Activated CD4-positive, alpha-beta memory T cell treated with anti-CD3 and anti-CD28 coated beads for 36 hours (primary cell): ENCODE measurements at regions not wholly inside any gene's neighbourhood (a gene's known extent, or its start where the extent isn't known, plus 50 kb on each side); places are given as distances from the start of the nearest gene placed in this dataset.

ENCODE experiments used
- CTCF ChIA-PET: fragments of 350-600 bp; sonication (Branson Sonifier 250); formaldehyde crosslinking; loops from one replicate; lab custom pipeline; 2021; ENCODE audit warnings: antibody characterized with exemption, inconsistent platforms; lab: Charles Lee
- POLR2A ChIA-PET: fragments of 350-600 bp; sonication (Branson Sonifier 250); formaldehyde crosslinking; loops from one replicate; lab custom pipeline; 2021; ENCODE audit warnings: antibody characterized with exemption; lab: Charles Lee
- DNase-seq: peaks from one replicate; pipeline ENCODE4 v3.0.0-alpha.2; 2020
- H3K27ac Mint-ChIP-seq: one replicate; pipeline ENCODE4 v1.8.0; 2021; ENCODE audit warnings: mixed read lengths
- H3K27me3 Mint-ChIP-seq: one replicate; pipeline ENCODE4 v1.8.0; 2021; ENCODE audit warnings: mixed read lengths
- H3K36me3 Mint-ChIP-seq: one replicate; pipeline ENCODE4 v1.8.0; 2021; ENCODE audit warnings: mixed read lengths
- H3K4me1 Mint-ChIP-seq: one replicate; pipeline ENCODE4 v1.8.0; 2021; ENCODE audit warnings: low read depth, mixed read lengths
- H3K4me3 Mint-ChIP-seq: one replicate; pipeline ENCODE4 v1.8.0; 2021; ENCODE audit warnings: mild to moderate bottlenecking, mixed read lengths
- H3K9me3 Mint-ChIP-seq: one replicate; pipeline ENCODE4 v1.8.0; 2021; ENCODE audit warnings: mixed read lengths
- intact Hi-C: fragments of 100-400 bp; cut with micrococcal nuclease; formaldehyde crosslinking; loops from one replicate; pipeline ENCODE4 v1.15.1; 2023

GRCh38 chr13:109904218-109904617, 117.8 kb upstream of the IRS2 start:
- Mint-ChIP-seq H3K4me1 (no peaks in the 10 kb centered on the region), H3K9me3 (no peaks in the 10 kb centered on the region), H3K36me3 (no peaks in the 10 kb centered on the region), H3K27ac (no peak overlapping the region), H3K27me3 (peaks cover 9% of the 10 kb centered on the region), H3K4me3 (no peak overlapping the region)
- intact Hi-C loops = no loop called here
- ChIA-PET CTCF (interaction anchor here (0.6 kb wide), 1 partner anchor 19 kb away, joined by 3 read pairs; no protein-coding TSS in a partner anchor), POLR2A (no interaction called here)
- no peak for DNase-seq

DNA sequence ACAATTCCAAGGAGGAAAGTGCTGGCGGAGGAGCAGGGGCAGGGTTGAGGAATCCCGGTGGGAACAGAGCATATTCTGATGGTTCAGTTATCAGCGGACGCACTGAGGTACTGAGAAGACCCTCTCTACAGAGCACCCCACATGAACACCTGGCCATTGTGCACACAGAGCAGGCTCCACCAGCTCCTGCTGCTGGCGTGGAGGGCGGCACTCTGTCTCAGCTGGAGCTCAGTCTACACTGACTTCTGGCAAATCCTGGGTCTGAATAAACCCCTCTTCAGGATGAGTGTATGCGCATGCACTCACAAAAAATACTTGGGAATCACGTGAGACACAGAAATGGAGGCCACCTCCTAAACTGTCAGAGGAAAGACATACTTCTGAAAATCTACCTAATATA, 114.4 kb upstream of the IRS2 start:
- CTCF ChIA-PET = no interaction called here

GRCh38 chr13:109900320-109900719, 113.9 kb upstream of the IRS2 start:
- POLR2A ChIA-PET = no interaction called here
- Mint-ChIP-seq H3K9me3 (no peaks in the 10 kb centered on the region), H3K4me1 (no peaks in the 10 kb centered on the region), H3K36me3 (no peaks in the 10 kb centered on the region), H3K4me3 (no peak overlapping the region), H3K27ac (no peak overlapping the region), H3K27me3 (peaks cover 6% of the 10 kb centered on the region)
- DNase-seq = no peak
- intact Hi-C loops = no loop called here
- CTCF ChIA-PET = no interaction called here

More for the DNA sequence above, 114.4 kb upstream of the IRS2 start:
- H3K27me3 Mint-ChIP-seq = peaks cover 6% of the 10 kb centered on the region
- POLR2A ChIA-PET = no interaction called here
- no peak for DNase-seq
- intact Hi-C loops = no loop called here
- H3K27ac Mint-ChIP-seq = no peak overlapping the region
- no peak overlapping the region for H3K4me3 Mint-ChIP-seq
- no peaks in the 10 kb centered on the region for H3K9me3 Mint-ChIP-seq
- no peaks in the 10 kb centered on the region for H3K4me1 Mint-ChIP-seq
- no peaks in the 10 kb centered on the region for H3K36me3 Mint-ChIP-seq

DNA sequence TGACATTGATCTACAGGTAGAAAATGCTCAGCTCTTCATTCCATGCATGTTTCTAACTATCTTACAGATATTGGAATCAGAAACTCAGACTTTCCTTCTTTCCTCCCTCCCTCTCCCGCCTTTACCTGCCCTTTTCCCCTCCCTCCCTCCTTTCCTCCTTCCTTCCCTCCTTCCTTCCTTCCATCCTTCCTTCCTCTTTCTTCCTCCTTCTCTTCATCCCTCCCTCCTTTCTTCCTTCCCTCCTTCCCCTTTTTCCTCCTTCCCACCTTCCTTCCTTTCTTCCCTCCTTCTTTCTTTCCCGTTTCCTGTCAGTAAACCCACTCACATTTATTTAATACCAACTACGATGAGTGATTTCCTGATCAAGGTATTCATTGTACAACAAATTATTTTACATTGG, 113.4 kb upstream of the IRS2 start:
- DNase-seq = no peak
- Mint-ChIP-seq H3K4me1 (no peaks in the 10 kb centered on the region), H3K27me3 (peaks cover 4% of the 10 kb centered on the region), H3K4me3 (no peak overlapping the region), H3K9me3 (no peaks in the 10 kb centered on the region), H3K36me3 (no peaks in the 10 kb centered on the region), H3K27ac (no peak overlapping the region)
- intact Hi-C loops = no loop called here
- ChIA-PET POLR2A (no interaction called here), CTCF (no interaction called here)

DNA sequence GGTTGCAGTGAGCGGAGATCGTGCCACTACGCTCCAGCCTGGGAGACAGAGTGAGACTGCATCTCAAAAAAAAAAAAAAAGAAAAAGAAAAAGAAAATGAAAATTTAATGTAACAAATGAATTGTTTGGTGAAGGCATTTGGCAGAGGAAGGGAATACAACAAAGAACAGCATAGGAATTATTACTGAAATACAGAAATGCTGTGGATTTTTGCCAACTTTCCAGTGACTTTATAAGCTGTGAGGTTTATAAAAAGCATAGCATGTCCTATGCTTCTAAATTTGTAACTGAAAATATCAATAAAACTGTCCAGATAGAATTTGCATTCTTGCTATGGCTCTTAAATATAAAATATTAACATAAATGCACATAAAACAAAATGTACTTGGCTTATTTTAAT, 112.9 kb upstream of the IRS2 start:
- Mint-ChIP-seq H3K4me3 (no peak overlapping the region), H3K9me3 (no peaks in the 10 kb centered on the region), H3K36me3 (no peaks in the 10 kb centered on the region), H3K27ac (no peak overlapping the region), H3K4me1 (no peaks in the 10 kb centered on the region), H3K27me3 (peaks cover 4% of the 10 kb centered on the region)
- ChIA-PET POLR2A (no interaction called here), CTCF (no interaction called here)
- DNase-seq = no peak
- intact Hi-C loops = no loop called here

- Mint-ChIP-seq H3K36me3 (no peaks in the 10 kb centered on the region), H3K4me1 (no peaks in the 10 kb centered on the region), H3K4me3 (no peak overlapping the region), H3K9me3 (no peaks in the 10 kb centered on the region), H3K27ac (no peak overlapping the region), H3K27me3 (peaks cover 4% of the 10 kb centered on the region)
- CTCF ChIA-PET = no interaction called here
- intact Hi-C loops = no loop called here
- DNase-seq = no peak
- POLR2A ChIA-PET = no interaction called here
Measured at GRCh38 chr13:109897988-109898624, 111.7 kb upstream of the IRS2 start.

DNA sequence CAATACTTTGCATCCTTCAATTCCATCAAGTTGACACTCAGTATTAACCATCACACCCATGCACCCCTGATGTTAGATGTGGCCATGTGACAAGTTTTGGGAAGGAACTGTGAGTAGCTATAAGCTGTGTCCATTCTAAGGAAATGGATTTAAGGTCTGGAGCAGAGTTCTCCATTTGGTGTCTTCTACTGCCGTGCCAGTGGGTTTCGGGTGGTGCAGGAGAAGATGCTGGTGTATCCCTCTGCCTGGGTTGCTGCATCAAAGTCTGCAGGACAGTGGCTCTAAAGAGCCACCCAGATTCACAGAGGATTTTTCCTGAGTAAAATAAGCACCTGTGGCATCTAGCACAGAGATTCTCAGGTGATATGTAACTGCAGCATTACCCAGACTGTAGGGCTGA, 105.7 kb upstream of the IRS2 start:
- Mint-ChIP-seq H3K4me1 (no peaks in the 10 kb centered on the region), H3K4me3 (no peak overlapping the region), H3K27me3 (peaks cover 4% of the 10 kb centered on the region), H3K9me3 (peaks cover 2% of the 10 kb centered on the region), H3K27ac (no peak overlapping the region), H3K36me3 (no peaks in the 10 kb centered on the region)
- ChIA-PET POLR2A (no interaction called here), CTCF (no interaction called here)
- intact Hi-C loops = no loop called here
- DNase-seq = no peak

GRCh38 chr13:109885235-109885634, 98.9 kb upstream of the IRS2 start:
- Mint-ChIP-seq H3K4me1 (no peaks in the 10 kb centered on the region), H3K27me3 (peaks cover 9% of the 10 kb centered on the region), H3K4me3 (no peak overlapping the region), H3K36me3 (no peaks in the 10 kb centered on the region), H3K9me3 (peaks cover 2% of the 10 kb centered on the region), H3K27ac (no peak overlapping the region)
- intact Hi-C loops = no loop called here
- ChIA-PET POLR2A (no interaction called here), CTCF (interaction anchor here (0.8 kb wide), 1 partner anchor 19 kb away, joined by 3 read pairs; no protein-coding TSS in a partner anchor)
- DNase-seq = no peak

DNA sequence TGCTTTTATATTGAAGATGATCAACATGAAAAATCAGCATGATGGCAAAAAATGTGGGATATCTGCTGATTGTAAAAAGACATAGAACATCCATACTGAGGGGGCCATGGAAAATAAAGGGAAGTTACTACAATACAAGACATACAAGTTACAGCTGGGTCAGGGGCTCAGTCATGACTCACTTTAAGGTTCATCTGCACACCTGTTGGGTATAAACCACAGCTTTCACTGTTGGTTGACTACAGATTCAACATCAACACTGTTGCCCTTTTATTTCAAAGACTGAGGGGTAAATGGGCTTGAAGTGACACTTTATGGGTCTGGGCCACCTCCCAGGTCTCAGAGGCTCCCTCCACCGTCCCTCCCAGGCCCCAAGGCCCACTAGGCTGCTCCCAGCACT, 98.1 kb upstream of the IRS2 start:
- H3K27me3 Mint-ChIP-seq = peaks cover 9% of the 10 kb centered on the region
- H3K27ac Mint-ChIP-seq = no peak overlapping the region
- ChIA-PET POLR2A (no interaction called here), CTCF (no interaction called here)
- no peak overlapping the region for H3K4me3 Mint-ChIP-seq
- intact Hi-C loops = no loop called here
- H3K9me3 Mint-ChIP-seq = peaks cover 2% of the 10 kb centered on the region
- H3K36me3 Mint-ChIP-seq = no peaks in the 10 kb centered on the region
- no peaks in the 10 kb centered on the region for H3K4me1 Mint-ChIP-seq
- DNase-seq = no peak

DNA sequence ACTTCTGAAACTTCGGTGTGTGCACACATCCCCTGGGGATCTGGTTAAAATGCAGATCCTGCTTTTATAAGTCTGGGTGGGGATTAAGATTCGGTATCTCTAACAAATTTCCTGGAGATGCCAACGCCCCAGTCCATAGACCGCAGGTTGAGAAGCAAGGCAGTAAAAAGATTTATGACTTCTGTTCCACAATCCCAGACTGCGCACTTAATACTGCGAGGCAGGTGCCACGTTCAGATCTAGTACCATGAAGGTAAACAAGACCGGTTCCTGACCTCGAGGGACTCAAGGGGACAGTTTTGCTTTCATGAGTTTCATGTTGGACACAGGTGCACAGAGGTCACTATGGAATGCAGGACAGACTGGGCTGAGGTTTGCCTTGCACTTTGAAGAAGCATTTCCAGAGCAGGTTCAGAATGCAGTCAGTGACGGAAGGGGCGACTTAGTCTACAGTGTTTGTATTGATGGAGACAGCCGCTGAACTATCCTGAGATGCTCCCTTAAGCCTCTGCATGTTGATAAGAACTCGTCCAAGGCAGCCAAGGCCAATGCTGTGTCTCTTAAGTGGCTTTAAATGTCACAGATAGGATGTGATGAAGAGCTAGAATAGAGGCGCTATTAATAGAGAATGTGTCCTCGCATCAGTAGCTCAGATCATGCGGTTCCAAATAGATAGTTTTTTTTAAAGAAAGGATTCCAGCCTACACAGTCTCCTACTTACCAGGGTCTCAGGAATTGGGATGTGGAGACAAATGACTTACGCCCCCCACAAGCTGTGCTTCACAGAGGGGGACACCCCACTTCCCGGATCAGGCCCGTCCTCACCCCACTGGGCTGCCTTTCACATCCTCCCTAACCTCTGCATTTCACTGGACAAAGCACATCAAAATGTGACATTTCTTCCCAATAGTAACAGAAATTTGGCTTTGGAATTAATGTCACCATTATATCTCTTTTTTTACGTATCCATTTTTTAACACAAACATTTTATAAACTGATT, 97.1 kb upstream of the IRS2 start:
- Mint-ChIP-seq H3K36me3 (no peaks in the 10 kb centered on the region), H3K9me3 (peaks cover 2% of the 10 kb centered on the region), H3K4me1 (no peaks in the 10 kb centered on the region), H3K27me3 (peaks cover 9% of the 10 kb centered on the region), H3K27ac (no peak overlapping the region), H3K4me3 (no peak overlapping the region)
- intact Hi-C loops = no loop called here
- CTCF ChIA-PET = no interaction called here
- DNase-seq = no peak
- POLR2A ChIA-PET = no interaction called here

DNA sequence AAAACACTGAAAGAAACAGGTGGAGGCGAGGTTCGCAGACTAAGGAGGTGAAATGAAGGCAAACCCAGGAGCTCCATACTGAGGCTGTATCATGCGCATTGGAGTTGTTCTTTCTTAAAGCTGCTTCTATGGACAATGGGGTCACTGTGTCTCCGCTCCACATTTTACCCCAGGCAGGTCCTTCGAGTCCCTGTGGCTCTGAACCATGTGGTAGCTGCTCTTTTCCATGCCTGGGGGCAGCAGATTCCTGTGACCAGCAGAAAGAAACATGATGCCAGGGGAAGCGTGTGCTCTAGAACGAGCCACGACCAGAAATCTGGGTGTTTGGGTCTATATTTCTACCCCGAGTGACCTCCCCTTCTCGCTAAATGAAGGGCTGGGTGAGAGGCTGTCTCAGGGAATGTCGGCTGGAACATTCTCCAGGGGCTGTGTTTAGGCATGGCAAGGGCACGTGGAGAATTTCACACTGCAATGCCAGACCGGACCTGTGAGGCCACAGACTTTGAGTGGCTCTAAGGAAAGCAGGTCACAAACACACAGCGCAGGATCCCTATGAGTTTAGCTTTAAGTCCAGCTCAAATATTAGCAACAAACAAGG, 95.7 kb upstream of the IRS2 start:
- DNase-seq = no peak
- no peak overlapping the region for H3K27ac Mint-ChIP-seq
- no peaks in the 10 kb centered on the region for H3K9me3 Mint-ChIP-seq
- ChIA-PET POLR2A (no interaction called here), CTCF (no interaction called here)
- no peak overlapping the region for H3K4me3 Mint-ChIP-seq
- H3K27me3 Mint-ChIP-seq = peaks cover 11% of the 10 kb centered on the region
- H3K4me1 Mint-ChIP-seq = no peaks in the 10 kb centered on the region
- no peaks in the 10 kb centered on the region for H3K36me3 Mint-ChIP-seq
- intact Hi-C loops = no loop called here

GRCh38 chr13:109881347-109881725, 95.0 kb upstream of the IRS2 start:
- ChIA-PET POLR2A (no interaction called here), CTCF (no interaction called here)
- DNase-seq = no peak
- intact Hi-C loops = no loop called here
- Mint-ChIP-seq H3K27ac (no peak overlapping the region), H3K36me3 (no peaks in the 10 kb centered on the region), H3K27me3 (peaks cover 13% of the 10 kb centered on the region), H3K4me1 (no peaks in the 10 kb centered on the region), H3K4me3 (no peak overlapping the region), H3K9me3 (no peaks in the 10 kb centered on the region)
